Mucosa of descending colon (tissue), 3 donors: ENCODE measurements at regions not wholly inside any gene's neighbourhood (a gene's known extent, or its start where the extent isn't known, plus 50 kb on each side); places are given as distances from the start of the nearest gene placed in this dataset.

Experiments
- ATAC-seq: fragments of 200-7000 bp; cut with Tn5 transposase; one replicate; pipeline ENCODE4 v1.9.1; 2020; ENCODE audit warnings: mild to moderate bottlenecking, moderate library complexity
- DNase-seq, 3 donors: peaks; one replicate each; pipeline ENCODE4 v3.0.0-alpha.2; 2020
- H3K36me3 ChIP-seq: fragments of 200-600 bp; one replicate; pipeline ENCODE4 v1.8.0; 2021; ENCODE audit warnings: low read depth, mild to moderate bottlenecking
- H3K4me1 ChIP-seq: fragments of 200-600 bp; one replicate; pipeline ENCODE4 v1.8.0; 2021; ENCODE audit warnings: low read depth, mild to moderate bottlenecking
- H3K4me3 ChIP-seq: fragments of 200-600 bp; one replicate; pipeline ENCODE4 v1.8.0; 2021; ENCODE audit warnings: mild to moderate bottlenecking
- H3K9me3 ChIP-seq: fragments of 200-600 bp; one replicate; pipeline ENCODE4 v1.8.0; 2021; ENCODE audit warnings: mild to moderate bottlenecking
- CTCF ChIP-seq: fragments of 200-600 bp; IDR thresholded peaks from one replicate; pipeline ENCODE4 v1.8.0; 2022; ENCODE audit warnings: antibody characterized with exemption, mild to moderate bottlenecking
- intact Hi-C, 2 donors: fragments of 100-400 bp; cut with DNase I in 1 of 2; cut with micrococcal nuclease in 1 of 2; formaldehyde crosslinking; loops; one replicate each; pipeline versions ENCODE4 v1.11.0 to v1.11.1; 2022; cut with DNase I, micrococcal nuclease
- donor health status: DM: no; HTN: no; CAD: no; lungs with moderate emphysema.
- donor health status: DM: no; HTN: no; CAD: no.
- donor health status: DM: no; HTN: yes; CAD: no.

- Histone ChIP-seq H3K4me1 (no peaks in the 10 kb centered on the region), H3K36me3 (no peaks in the 10 kb centered on the region), H3K9me3 (no peaks in the 10 kb centered on the region), H3K4me3 (no peak overlapping the region)
- DNase-seq (no peak), ATAC-seq (no peak)
- no peak for TF ChIP-seq CTCF
- intact Hi-C loops: no loop called here
These were observed 309.8 kb upstream of the HAND2 start for GRCh38 chr4:173839865-173840264.

GRCh38 chr4:173837517-173837916, 307.5 kb upstream of the HAND2 start:
- DNase-seq (no peak), ATAC-seq (no peak)
- H3K4me3 ChIP-seq: no peak overlapping the region
- intact Hi-C loops: no loop called here
- no peak for TF ChIP-seq CTCF
- no peaks in the 10 kb centered on the region for H3K36me3 ChIP-seq
- H3K9me3 ChIP-seq: no peaks in the 10 kb centered on the region
- no peaks in the 10 kb centered on the region for H3K4me1 ChIP-seq

- ATAC-seq (no peak), DNase-seq (no peak)
- Histone ChIP-seq H3K9me3 (no peaks in the 10 kb centered on the region), H3K4me3 (no peak overlapping the region), H3K4me1 (no peaks in the 10 kb centered on the region), H3K36me3 (no peaks in the 10 kb centered on the region)
- intact Hi-C loops: no loop called here
- no peak for TF ChIP-seq CTCF
These were observed 305.9 kb upstream of the HAND2 start for GRCh38 chr4:173835903-173836302.

GRCh38 chr4:173834151-173834550, 304.1 kb upstream of the HAND2 start:
- no peaks in the 10 kb centered on the region for H3K9me3 ChIP-seq
- DNase-seq (no peak), ATAC-seq (no peak)
- no peaks in the 10 kb centered on the region for H3K36me3 ChIP-seq
- no peak overlapping the region for H3K4me3 ChIP-seq
- H3K4me1 ChIP-seq: no peaks in the 10 kb centered on the region
- TF ChIP-seq CTCF: no peak
- intact Hi-C loops: no loop called here

GRCh38 chr4:173829565-173829964, 299.5 kb upstream of the HAND2 start:
- Histone ChIP-seq H3K36me3 (no peaks in the 10 kb centered on the region), H3K4me1 (no peaks in the 10 kb centered on the region), H3K9me3 (no peaks in the 10 kb centered on the region), H3K4me3 (no peak overlapping the region)
- DNase-seq: no peak
- no peak for ATAC-seq
- no peak for TF ChIP-seq CTCF
- intact Hi-C loops: no loop called here

GRCh38 chr4:173827707-173828106, 297.7 kb upstream of the HAND2 start:
- ATAC-seq: no peak
- no peaks in the 10 kb centered on the region for H3K9me3 ChIP-seq
- H3K36me3 ChIP-seq: no peaks in the 10 kb centered on the region
- no peak overlapping the region for H3K4me3 ChIP-seq
- no peak for TF ChIP-seq CTCF
- H3K4me1 ChIP-seq: no peaks in the 10 kb centered on the region
- DNase-seq: no peak
- intact Hi-C loops: no loop called here
